A549 (cell line): ENCODE measurements at regions not wholly inside any gene's neighbourhood (a gene's known extent, or its start where the extent isn't known, plus 50 kb on each side); places are given as distances from the start of the nearest gene placed in this dataset.
"Not testable (repeated sequence)": the region's sequence is repeated elsewhere in the genome, so short reads cannot be mapped to it uniquely, and the experiment has no call there.

ENCODE experiments used
- ATAC-seq, 2 experiments: fragments of 200-7000 bp in 1 of 2; fragments of >200 bp in 1 of 2; cut with Nextera tagmentation in 1 of 2; cut with Tn5 transposase in 1 of 2; 3 replicates each; pipeline versions ENCODE4 v1.8.0 to v1.9.1; 2018 to 2020; ENCODE audit warnings: mild to moderate bottlenecking in 1 of 2, moderate library complexity in 1 of 2
- CTCF ChIA-PET: fragments of 300-600 bp; sonication (Branson Sonifier 250); formaldehyde crosslinking; extraction: SDS; loops from one replicate; lab custom pipeline; 2021; ENCODE audit warnings: antibody characterized with exemption, inconsistent platforms; lab: Yijun Ruan, JAX
- POLR2A ChIA-PET: fragments of 350-600 bp; formaldehyde crosslinking; extraction: SDS; loops from one replicate; lab custom pipeline; 2021; ENCODE audit warnings: antibody characterized with exemption, inconsistent platforms; lab: Yijun Ruan, JAX
- DNase-seq, 2 experiments: peaks; one replicate each; pipeline versions ENCODE4 v3.0.0 to v3.0.0-alpha.2; 2011 to 2016; ENCODE audit warnings: low read depth in 1 of 2, low spot score in 1 of 2
- FAIRE-seq: peaks from 2 replicates; lab custom pipeline; 2011; peaks lifted over from hg19 to GRCh38; lab: Jason Lieb, UNC
- H3K27ac ChIP-seq, 2 experiments: fragments of >200 bp; sonication (Bioruptor Twin); formaldehyde crosslinking; 3 replicates each; pipeline ENCODE4 v1.5.1; 2016 to 2017
- H3K4me1 ChIP-seq: fragments of >200 bp; sonication (Bioruptor Twin); formaldehyde crosslinking; 3 replicates; pipeline ENCODE4 v1.6.1; 2016
- H3K4me2 ChIP-seq: fragments of >200 bp; sonication (Bioruptor Twin); formaldehyde crosslinking; 3 replicates; pipeline ENCODE4 v1.6.1; 2016
- H3K4me3 ChIP-seq: fragments of >200 bp; sonication (Bioruptor Twin); formaldehyde crosslinking; 3 replicates; pipeline ENCODE4 v1.5.1; 2016
- H3K9me3 ChIP-seq: fragments of >200 bp; sonication (Bioruptor Twin); formaldehyde crosslinking; 3 replicates; pipeline ENCODE4 v1.6.1; 2016
- BCL3 ChIP-seq: fragments of >200 bp; sonication (Bioruptor Twin); formaldehyde crosslinking; IDR thresholded peaks from 3 replicates; pipeline ENCODE4 v1.6.1; 2016
- EHF ChIP-seq: fragments of 250-450 bp; sonication (Bioruptor Pico); IDR thresholded peaks from 2 replicates; pipeline ENCODE4 v1.5.0; 2020; ENCODE audit warnings: mild to moderate bottlenecking
- EHMT2 ChIP-seq: fragments of 200-600 bp; sonication (generic); IDR thresholded peaks from 2 replicates; pipeline ENCODE4 v1.6.1; 2016; ENCODE audit warnings: antibody characterized with exemption, low read depth, mild to moderate bottlenecking, moderate library complexity
- HDAC2 ChIP-seq: fragments of 200-600 bp; sonication (generic); IDR thresholded peaks from 2 replicates; pipeline ENCODE4 v1.6.1; 2016
- HES2 ChIP-seq: fragments of >200 bp; sonication (Bioruptor Twin); formaldehyde crosslinking; IDR thresholded peaks from 2 replicates; pipeline ENCODE4 v1.6.1; 2016
- JUN ChIP-seq, 2 experiments: fragments of >200 bp; sonication (Bioruptor Twin); formaldehyde crosslinking; IDR thresholded peaks; 2 replicates in 1 of 2; 3 replicates in 1 of 2; pipeline ENCODE4 v1.6.1; 2016 to 2017
- KDM5A ChIP-seq: fragments of 200-600 bp; sonication (generic); IDR thresholded peaks from 2 replicates; pipeline ENCODE4 v1.6.1; 2016; ENCODE audit warnings: antibody characterized with exemption, mild to moderate bottlenecking
- MAFK ChIP-seq: fragments of 450-650 bp; IDR thresholded peaks from 2 replicates; pipeline ENCODE4 v1.6.1; 2014; ENCODE audit not compliant: partially characterized antibody
- MAX ChIP-seq: IDR thresholded peaks from 2 replicates; pipeline ENCODE4 v1.6.1; 2012
- MAZ ChIP-seq: fragments of 150-350 bp; IDR thresholded peaks from 2 replicates; pipeline ENCODE4 v1.6.1; 2014; ENCODE audit warnings: antibody characterized with exemption, low read depth, low read length, borderline replicate concordance
- NR3C1 ChIP-seq: fragments of >200 bp; sonication (Bioruptor Twin); formaldehyde crosslinking; IDR thresholded peaks from 3 replicates; pipeline ENCODE4 v1.6.1; 2017
- PHF8 ChIP-seq: fragments of 200-600 bp; sonication (generic); IDR thresholded peaks from 2 replicates; pipeline ENCODE4 v1.6.1; 2016; ENCODE audit warnings: low read depth, mild to moderate bottlenecking, antibody characterized with exemption, moderate library complexity, borderline replicate concordance
- POLR2A ChIP-seq: IDR thresholded peaks from 2 replicates; pipeline ENCODE4 v1.6.1; 2012; ENCODE audit warnings: mild to moderate bottlenecking, low read length
- RARB ChIP-seq: fragments of 250-450 bp; sonication (Bioruptor Pico); IDR thresholded peaks from 2 replicates; pipeline ENCODE4 v1.8.0; 2021; ENCODE audit warnings: mild to moderate bottlenecking, moderate library complexity
- RCOR1 ChIP-seq: fragments of 150-350 bp; IDR thresholded peaks from 2 replicates; pipeline ENCODE4 v1.6.1; 2014; ENCODE audit warnings: antibody characterized with exemption, low read length, low read depth
- REST ChIP-seq: fragments of 200-600 bp; sonication (generic); IDR thresholded peaks from 2 replicates; pipeline ENCODE4 v1.6.1; 2016; ENCODE audit warnings: antibody characterized with exemption, mild to moderate bottlenecking, moderate library complexity
- RFX5 ChIP-seq: fragments of 450-650 bp; IDR thresholded peaks from 2 replicates; pipeline ENCODE4 v1.7.1; 2014; ENCODE audit warnings: antibody characterized with exemption, mild to moderate bottlenecking, moderate library complexity
- RNF2 ChIP-seq: fragments of 200-600 bp; sonication (generic); IDR thresholded peaks from 2 replicates; pipeline ENCODE4 v1.6.1; 2016; ENCODE audit warnings: low read depth, mild to moderate bottlenecking, antibody characterized with exemption, moderate library complexity, borderline replicate concordance
- TP53 ChIP-seq: fragments of 250-450 bp; sonication (Bioruptor Pico); IDR thresholded peaks from 2 replicates; pipeline ENCODE4 v1.5.0; 2021; ENCODE audit warnings: mild to moderate bottlenecking, moderate library complexity
- ZFP36 ChIP-seq: fragments of 450-650 bp; IDR thresholded peaks from 2 replicates; pipeline ENCODE4 v1.6.1; 2014; ENCODE audit warnings: borderline replicate concordance; ENCODE audit not compliant: partially characterized antibody
- WGBS: methylation state at CpG from one replicate; pipeline ENCODE4 v1.1.6; 2017; ENCODE audit errors: missing lambda C conversion rate; 5-methylcytosine and 5-hydroxymethylcytosine counted together

- POLR2A ChIA-PET, result no interaction called here
- Histone ChIP-seq H3K4me3 (no peak overlapping the region), H3K27ac (peak overlapping the region in 1 of 2 experiments; percentile 88; a peak in 3 of 6 replicates), H3K4me1 (peaks cover 51% of the 10 kb centered on the region), H3K9me3 (peaks cover 6% of the 10 kb centered on the region), H3K4me2 (no peak overlapping the region)
- no peak for ATAC-seq
- no peak for DNase-seq
- 86% methylated on average over 1 of the region's 1 CpG for WGBS
- no peak for FAIRE-seq
- TF ChIP-seq POLR2A, result no peak
- no peak for TF ChIP-seq MAFK
- TF ChIP-seq REST, result no peak
- no peak for TF ChIP-seq NR3C1
- no peak for TF ChIP-seq HES2
- TF ChIP-seq MAZ, result no peak
- no peak for TF ChIP-seq HDAC2
- TF ChIP-seq KDM5A, result no peak
- no peak for TF ChIP-seq RFX5
- TF ChIP-seq RARB, result no peak
- no peak for TF ChIP-seq EHMT2
- CTCF ChIA-PET, result interaction anchor here (0.7 to 1.9 kb wide), 5 partner anchors 8 to 380 kb away, joined by 3 to 5 read pairs (median 4); no protein-coding TSS in a partner anchor
Measured at GRCh38 chr1:228846952-228847351, 111.7 kb downstream of the RHOU start.

- 92% methylated on average over 2 of the region's 2 CpGs for WGBS
- ATAC-seq, H3K4me2 ChIP-seq, H3K9me3 ChIP-seq, H3K4me3 ChIP-seq, DNase-seq, FAIRE-seq: not testable (repeated sequence)
- POLR2A ChIA-PET, result interaction anchor here (0.6 kb wide), 1 partner anchor 270 kb away, joined by 4 read pairs; no protein-coding TSS in a partner anchor
- Histone ChIP-seq H3K4me1 (peaks cover 51% of the 10 kb centered on the region), H3K27ac (peak overlapping the region; percentile 83 to 88; a peak in 3 of 6 replicates)
- CTCF ChIA-PET, result interaction anchor here (0.6 to 1.9 kb wide), 7 partner anchors 9 to 380 kb away, joined by 3 to 5 read pairs (median 4); partner anchors contain the start of gene RHOU
Measured at GRCh38 chr1:228847451-228847850, 112.2 kb downstream of the RHOU start.

GRCh38 chr1:228848406-228848805 is 113.1 kb downstream of the RHOU start:
- WGBS, result 81% methylated on average over 2 of the region's 2 CpGs
- CTCF ChIA-PET, result interaction anchor here (0.6 to 1.6 kb wide), 9 partner anchors 10 to 379 kb away, joined by 3 to 4 read pairs (median 3); partner anchors contain the start of gene RHOU

GRCh38 chr1:228849011-228849541 is 113.8 kb downstream of the RHOU start:
- Histone ChIP-seq H3K4me1 (peaks cover 58% of the 10 kb centered on the region), H3K4me3 (no peak overlapping the region), H3K9me3 (no peaks in the 10 kb centered on the region; the same call in 2 of the 3 replicates), H3K27ac (peak overlapping the region; percentile 83 to 88), H3K4me2 (peak overlapping the region; percentile 86)
- 64% methylated on average over 3 of the region's 3 CpGs for WGBS
- ATAC-seq (no peak), FAIRE-seq (no peak), DNase-seq (no peak)
- ChIA-PET CTCF (interaction anchor here (0.6 to 1.7 kb wide), 14 partner anchors 8 to 378 kb away, joined by 3 to 7 read pairs (median 4); partner anchors contain the start of gene RHOU), POLR2A (interaction anchor here (2.6 kb wide), 1 partner anchor 12 kb away, joined by 10 read pairs; no protein-coding TSS in a partner anchor)
- TF ChIP-seq RCOR1 (no peak), KDM5A (no peak), MAX (no peak), EHF (CRISPR knock-in tag) (no peak), JUN (IDR thresholded peaks at IDR 0.05) (no peak), BCL3 (no peak), RNF2 (no peak), REST (no peak), ZFP36 (no peak)

More at GRCh38 chr1:228848406-228848805, 113.1 kb downstream of the RHOU start:
- no peak for DNase-seq
- Histone ChIP-seq H3K4me1 (peaks cover 55% of the 10 kb centered on the region), H3K27ac (peak overlapping the region; percentile 83 to 88), H3K9me3 (no peaks in the 10 kb centered on the region; the same call in 2 of the 3 replicates), H3K4me2 (peak overlapping the region; percentile 86), H3K4me3 (no peak overlapping the region)
- TF ChIP-seq PHF8 (no peak), NR3C1 (no peak), TP53 (CRISPR knock-in tag) (no peak), HES2 (no peak)
- no peak for FAIRE-seq
- POLR2A ChIA-PET, result no interaction called here
- ATAC-seq, result no peak
